ENCODE measurements at regions not wholly inside any gene's neighbourhood (a gene's known extent, or its start where the extent isn't known, plus 50 kb on each side); places are given as distances from the start of the nearest gene placed in this dataset.

GRCh38 chr2:51866361-51866760 is 834.4 kb upstream of the NRXN1 start:
- TF ChIP-seq, protein P1, sequence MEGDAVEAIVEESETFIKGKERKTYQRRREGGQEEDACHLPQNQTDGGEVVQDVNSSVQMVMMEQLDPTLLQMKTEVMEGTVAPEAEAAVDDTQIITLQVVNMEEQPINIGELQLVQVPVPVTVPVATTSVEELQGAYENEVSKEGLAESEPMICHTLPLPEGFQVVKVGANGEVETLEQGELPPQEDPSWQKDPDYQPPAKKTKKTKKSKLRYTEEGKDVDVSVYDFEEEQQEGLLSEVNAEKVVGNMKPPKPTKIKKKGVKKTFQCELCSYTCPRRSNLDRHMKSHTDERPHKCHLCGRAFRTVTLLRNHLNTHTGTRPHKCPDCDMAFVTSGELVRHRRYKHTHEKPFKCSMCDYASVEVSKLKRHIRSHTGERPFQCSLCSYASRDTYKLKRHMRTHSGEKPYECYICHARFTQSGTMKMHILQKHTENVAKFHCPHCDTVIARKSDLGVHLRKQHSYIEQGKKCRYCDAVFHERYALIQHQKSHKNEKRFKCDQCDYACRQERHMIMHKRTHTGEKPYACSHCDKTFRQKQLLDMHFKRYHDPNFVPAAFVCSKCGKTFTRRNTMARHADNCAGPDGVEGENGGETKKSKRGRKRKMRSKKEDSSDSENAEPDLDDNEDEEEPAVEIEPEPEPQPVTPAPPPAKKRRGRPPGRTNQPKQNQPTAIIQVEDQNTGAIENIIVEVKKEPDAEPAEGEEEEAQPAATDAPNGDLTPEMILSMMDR (IDR thresholded peaks at IDR 0.05) = no peak
- TF ChIP-seq EP300 (IDR thresholded peaks at IDR 0.05) (no peak), POLR2AphosphoS5 (IDR thresholded peaks at IDR 0.05) (no peak)

Data from suprapubic skin (tissue), 4 donors.